ENCODE measurements at regions not wholly inside any gene's neighbourhood (a gene's known extent, or its start where the extent isn't known, plus 50 kb on each side); places are given as distances from the start of the nearest gene placed in this dataset.

DNA sequence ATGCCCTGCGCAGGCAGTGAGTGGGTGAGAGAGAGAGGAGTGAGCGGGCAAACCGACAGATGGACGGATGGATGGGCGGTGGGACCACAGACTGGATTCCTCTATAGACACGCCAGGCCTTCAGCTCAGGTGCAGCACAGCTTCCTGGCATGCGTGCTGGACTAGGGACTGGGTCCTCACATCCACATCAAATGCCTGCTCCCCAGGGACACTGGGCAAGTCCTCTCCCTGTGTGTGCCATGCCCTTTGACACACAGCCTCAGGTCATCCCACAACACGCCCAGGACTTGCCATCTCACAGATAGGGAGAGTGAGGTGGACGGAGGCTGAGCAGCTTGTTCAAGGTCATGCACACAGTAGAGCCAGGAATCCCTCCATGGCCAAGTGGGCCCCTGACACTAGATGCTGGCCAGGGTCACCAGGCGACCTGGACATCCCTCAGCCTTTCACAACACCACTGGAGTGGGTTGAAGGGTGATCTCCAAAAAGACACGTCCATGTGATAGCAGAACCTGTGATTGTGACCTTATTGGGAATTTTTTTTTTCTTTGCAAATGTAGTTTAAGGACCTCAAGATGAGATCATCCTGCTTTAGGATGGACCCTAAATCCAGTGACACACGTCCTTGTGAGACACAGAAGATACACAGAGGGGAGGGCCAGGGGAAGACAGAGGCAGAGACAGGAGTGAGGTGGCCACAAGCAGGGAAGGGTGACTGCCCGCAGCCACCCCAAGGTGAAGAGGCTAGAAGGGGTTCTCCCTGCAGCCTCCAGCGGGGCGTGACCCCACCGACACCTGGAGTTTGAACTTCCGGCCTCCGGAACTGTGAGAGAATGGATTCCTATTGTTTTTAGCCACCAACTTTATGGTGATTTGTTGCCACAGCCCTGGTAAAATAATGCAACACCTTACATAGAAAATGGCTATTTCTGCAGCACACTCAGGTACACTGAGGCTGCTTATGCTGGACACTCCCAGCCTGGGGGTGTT, 155.0 kb upstream of the CHST15 start:
- Histone ChIP-seq H3K27me3 (replicated peaks in 1 of 2; ENCODE audit: control insufficient read depth in 2 of 2, insufficient read depth in 2 of 2, low read length in 1 of 2) (no peaks in the 10 kb centered on the region; a peak in 1 of 4 replicates), H3K4me2 (ENCODE audit: control insufficient read depth, insufficient read depth) (peak overlapping the region; percentile 47; the same call in 1 of the 2 replicates), H2AFZ (ENCODE audit: control insufficient read depth, low read depth, low read length) (no peak overlapping the region), H3K9ac (ENCODE audit: control insufficient read depth, insufficient read depth, low read length) (no peak overlapping the region), H3K27ac (ENCODE audit: control insufficient read depth, insufficient read depth) (no peak overlapping the region), H3K36me3 (ENCODE audit: control insufficient read depth in 2 of 2, insufficient read depth in 2 of 2, low read length in 1 of 2) (no peaks in the 10 kb centered on the region), H4K20me1 (ENCODE audit: control insufficient read depth, insufficient read depth) (no peaks in the 10 kb centered on the region), H3K4me3 (no peak overlapping the region), H3K9me3 (replicated peaks; ENCODE audit: control insufficient read depth, insufficient read depth, low read length) (no peaks in the 10 kb centered on the region), H3K79me2 (ENCODE audit: control insufficient read depth, insufficient read depth, low read length) (no peaks in the 10 kb centered on the region), H3K4me1 (ENCODE audit: control insufficient read depth, insufficient read depth, low read length) (peaks cover 41% of the 10 kb centered on the region)
- FAIRE-seq, result no peak
- BruUV-seq (replicated peaks), result no TSS peak
- DNase-seq (ENCODE audit: low read depth, low spot score), result no peak
- intact Hi-C loops (cut with micrococcal nuclease; ENCODE audit: unreplicated experiment), result no loop called here
- in situ Hi-C loops (cut with MboI), result no loop called here
- peak; percentile 75 for ATAC-seq
- CTCF ChIA-PET, result no interaction called here
- SMC1A ChIA-PET (ENCODE audit: uncharacterized antibody, unreplicated experiment), result interaction anchor here (0.6 kb wide), 1 partner anchor 41 kb away, joined by 3 read pairs; no protein-coding TSS in a partner anchor
- RAD21 ChIA-PET (ENCODE audit: unreplicated experiment), result no interaction called here
- 40% methylated on average over 18 of the region's 18 CpGs for WGBS (ENCODE audit: insufficient coverage, insufficient replicate concordance, low lambda C conversion rate, missing lambda C conversion rate)
- POLR2A ChIA-PET, result no interaction called here
- TF ChIP-seq EGR1 (IDR thresholded peaks at IDR 0.05; ENCODE audit: borderline replicate concordance in 1 of 2, low read depth in 2 of 2, low read length in 2 of 2), result no peak
- TF ChIP-seq, protein P1, sequence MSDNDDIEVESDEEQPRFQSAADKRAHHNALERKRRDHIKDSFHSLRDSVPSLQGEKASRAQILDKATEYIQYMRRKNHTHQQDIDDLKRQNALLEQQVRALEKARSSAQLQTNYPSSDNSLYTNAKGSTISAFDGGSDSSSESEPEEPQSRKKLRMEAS (IDR thresholded peaks at IDR 0.05; ENCODE audit: low read depth, low read length), result no peak
- no peak for TF ChIP-seq ZNF622 (IDR thresholded peaks at IDR 0.05)
- 0 out of 2 replicates have a peak, but pooled peaks have one; percentile 15 for TF ChIP-seq RUNX3 (IDR thresholded peaks at IDR 0.05; ENCODE audit: low read length)
- 0 out of 2 replicates have a peak, but pooled peaks have one; percentile 48 for TF ChIP-seq TCF12 (IDR thresholded peaks at IDR 0.05; ENCODE audit: low read depth, low read length)
- TF ChIP-seq, protein P2, sequence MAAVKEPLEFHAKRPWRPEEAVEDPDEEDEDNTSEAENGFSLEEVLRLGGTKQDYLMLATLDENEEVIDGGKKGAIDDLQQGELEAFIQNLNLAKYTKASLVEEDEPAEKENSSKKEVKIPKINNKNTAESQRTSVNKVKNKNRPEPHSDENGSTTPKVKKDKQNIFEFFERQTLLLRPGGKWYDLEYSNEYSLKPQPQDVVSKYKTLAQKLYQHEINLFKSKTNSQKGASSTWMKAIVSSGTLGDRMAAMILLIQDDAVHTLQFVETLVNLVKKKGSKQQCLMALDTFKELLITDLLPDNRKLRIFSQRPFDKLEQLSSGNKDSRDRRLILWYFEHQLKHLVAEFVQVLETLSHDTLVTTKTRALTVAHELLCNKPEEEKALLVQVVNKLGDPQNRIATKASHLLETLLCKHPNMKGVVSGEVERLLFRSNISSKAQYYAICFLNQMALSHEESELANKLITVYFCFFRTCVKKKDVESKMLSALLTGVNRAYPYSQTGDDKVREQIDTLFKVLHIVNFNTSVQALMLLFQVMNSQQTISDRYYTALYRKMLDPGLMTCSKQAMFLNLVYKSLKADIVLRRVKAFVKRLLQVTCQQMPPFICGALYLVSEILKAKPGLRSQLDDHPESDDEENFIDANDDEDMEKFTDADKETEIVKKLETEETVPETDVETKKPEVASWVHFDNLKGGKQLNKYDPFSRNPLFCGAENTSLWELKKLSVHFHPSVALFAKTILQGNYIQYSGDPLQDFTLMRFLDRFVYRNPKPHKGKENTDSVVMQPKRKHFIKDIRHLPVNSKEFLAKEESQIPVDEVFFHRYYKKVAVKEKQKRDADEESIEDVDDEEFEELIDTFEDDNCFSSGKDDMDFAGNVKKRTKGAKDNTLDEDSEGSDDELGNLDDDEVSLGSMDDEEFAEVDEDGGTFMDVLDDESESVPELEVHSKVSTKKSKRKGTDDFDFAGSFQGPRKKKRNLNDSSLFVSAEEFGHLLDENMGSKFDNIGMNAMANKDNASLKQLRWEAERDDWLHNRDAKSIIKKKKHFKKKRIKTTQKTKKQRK (IDR thresholded peaks at IDR 0.05; ENCODE audit: low read depth, low read length), result no peak
- no peak for TF ChIP-seq CHD2 (IDR thresholded peaks at IDR 0.05; ENCODE audit: borderline replicate concordance, low read depth, low read length)
- TF ChIP-seq MTA2 (IDR thresholded peaks at IDR 0.05; ENCODE audit: low read depth), result 0 out of 2 replicates have a peak, but pooled peaks have one; percentile 11
- TF ChIP-seq, protein P3, sequence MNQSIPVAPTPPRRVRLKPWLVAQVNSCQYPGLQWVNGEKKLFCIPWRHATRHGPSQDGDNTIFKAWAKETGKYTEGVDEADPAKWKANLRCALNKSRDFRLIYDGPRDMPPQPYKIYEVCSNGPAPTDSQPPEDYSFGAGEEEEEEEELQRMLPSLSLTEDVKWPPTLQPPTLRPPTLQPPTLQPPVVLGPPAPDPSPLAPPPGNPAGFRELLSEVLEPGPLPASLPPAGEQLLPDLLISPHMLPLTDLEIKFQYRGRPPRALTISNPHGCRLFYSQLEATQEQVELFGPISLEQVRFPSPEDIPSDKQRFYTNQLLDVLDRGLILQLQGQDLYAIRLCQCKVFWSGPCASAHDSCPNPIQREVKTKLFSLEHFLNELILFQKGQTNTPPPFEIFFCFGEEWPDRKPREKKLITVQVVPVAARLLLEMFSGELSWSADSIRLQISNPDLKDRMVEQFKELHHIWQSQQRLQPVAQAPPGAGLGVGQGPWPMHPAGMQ (IDR thresholded peaks at IDR 0.05; ENCODE audit: borderline replicate concordance), result no peak
- no peak for TF ChIP-seq BMI1 (IDR thresholded peaks at IDR 0.05; ENCODE audit: borderline replicate concordance)
- TF ChIP-seq, protein P4, sequence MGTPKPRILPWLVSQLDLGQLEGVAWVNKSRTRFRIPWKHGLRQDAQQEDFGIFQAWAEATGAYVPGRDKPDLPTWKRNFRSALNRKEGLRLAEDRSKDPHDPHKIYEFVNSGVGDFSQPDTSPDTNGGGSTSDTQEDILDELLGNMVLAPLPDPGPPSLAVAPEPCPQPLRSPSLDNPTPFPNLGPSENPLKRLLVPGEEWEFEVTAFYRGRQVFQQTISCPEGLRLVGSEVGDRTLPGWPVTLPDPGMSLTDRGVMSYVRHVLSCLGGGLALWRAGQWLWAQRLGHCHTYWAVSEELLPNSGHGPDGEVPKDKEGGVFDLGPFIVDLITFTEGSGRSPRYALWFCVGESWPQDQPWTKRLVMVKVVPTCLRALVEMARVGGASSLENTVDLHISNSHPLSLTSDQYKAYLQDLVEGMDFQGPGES (IDR thresholded peaks at IDR 0.05), result no peak
- TF ChIP-seq CBX5 (IDR thresholded peaks at IDR 0.05; ENCODE audit: low read depth), result no peak
- TF ChIP-seq, protein P5, sequence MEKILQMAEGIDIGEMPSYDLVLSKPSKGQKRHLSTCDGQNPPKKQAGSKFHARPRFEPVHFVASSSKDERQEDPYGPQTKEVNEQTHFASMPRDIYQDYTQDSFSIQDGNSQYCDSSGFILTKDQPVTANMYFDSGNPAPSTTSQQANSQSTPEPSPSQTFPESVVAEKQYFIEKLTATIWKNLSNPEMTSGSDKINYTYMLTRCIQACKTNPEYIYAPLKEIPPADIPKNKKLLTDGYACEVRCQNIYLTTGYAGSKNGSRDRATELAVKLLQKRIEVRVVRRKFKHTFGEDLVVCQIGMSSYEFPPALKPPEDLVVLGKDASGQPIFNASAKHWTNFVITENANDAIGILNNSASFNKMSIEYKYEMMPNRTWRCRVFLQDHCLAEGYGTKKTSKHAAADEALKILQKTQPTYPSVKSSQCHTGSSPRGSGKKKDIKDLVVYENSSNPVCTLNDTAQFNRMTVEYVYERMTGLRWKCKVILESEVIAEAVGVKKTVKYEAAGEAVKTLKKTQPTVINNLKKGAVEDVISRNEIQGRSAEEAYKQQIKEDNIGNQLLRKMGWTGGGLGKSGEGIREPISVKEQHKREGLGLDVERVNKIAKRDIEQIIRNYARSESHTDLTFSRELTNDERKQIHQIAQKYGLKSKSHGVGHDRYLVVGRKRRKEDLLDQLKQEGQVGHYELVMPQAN (conservative IDR thresholded peaks at IDR 0.05), result no peak
- no peak for TF ChIP-seq CHD1 (IDR thresholded peaks at IDR 0.05; ENCODE audit: low read depth, low read length)
- TF ChIP-seq PAX5 (IDR thresholded peaks at IDR 0.05; ENCODE audit: borderline replicate concordance, low read depth, low read length), result peak; percentile 93

All from GM12878 (cell line).